ENCODE measurements at regions not wholly inside any gene's neighbourhood (a gene's known extent, or its start where the extent isn't known, plus 50 kb on each side); places are given as distances from the start of the nearest gene placed in this dataset.

DNA sequence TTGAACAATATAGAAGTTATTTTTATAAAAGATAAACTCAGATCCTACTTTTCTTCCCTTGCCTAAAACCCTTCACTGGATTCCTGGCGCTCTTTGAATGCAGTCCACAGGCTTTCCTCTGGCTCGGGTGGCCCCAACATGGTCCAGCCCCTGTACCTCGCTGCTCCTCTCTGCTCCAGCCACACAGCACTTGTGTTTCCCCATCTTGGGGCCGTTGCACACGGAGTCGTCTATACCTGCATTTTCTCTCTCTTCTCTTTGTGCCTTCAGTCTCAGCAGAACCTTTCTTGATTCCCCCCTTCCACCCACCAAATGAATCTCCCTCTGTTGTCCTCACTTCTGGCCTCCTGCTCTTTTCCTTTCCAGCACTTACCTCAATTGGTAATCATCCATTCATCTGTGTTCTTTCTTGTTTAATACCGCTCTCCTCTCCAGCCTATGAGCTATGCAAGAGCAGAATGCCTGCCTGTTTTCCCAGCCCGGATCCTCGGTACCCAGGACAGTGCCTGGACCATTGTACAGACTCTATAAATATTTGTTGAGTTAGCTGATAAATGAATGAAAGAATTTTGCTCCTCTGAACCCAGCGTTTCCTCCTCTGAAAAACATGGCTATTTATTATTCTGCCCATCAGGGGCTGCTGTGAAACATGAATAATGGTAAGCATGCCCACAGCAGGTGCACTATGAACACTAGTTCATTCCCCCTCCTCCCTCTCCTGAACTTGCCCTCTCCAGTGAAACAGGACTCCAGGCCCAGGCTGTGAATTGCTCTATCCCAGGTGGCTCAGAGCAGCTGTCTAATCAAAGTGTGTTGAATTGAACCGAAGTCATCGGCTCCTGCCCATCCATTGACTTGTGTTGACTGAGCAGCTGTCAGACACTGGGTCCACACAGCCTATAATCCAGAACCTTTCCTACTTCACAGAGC, 266.9 kb downstream of the PTPRU start:
- no peak overlapping the region for H3K27ac ChIP-seq (ENCODE audit: low read depth in 1 of 2, low read length in 2 of 2)
- DNase-seq (ENCODE audit: low spot score): peak; percentile 12
- H3K9me3 ChIP-seq (ENCODE audit: control insufficient read depth in 4 of 4, low read length in 3 of 4): no peaks in the 10 kb centered on the region
- H3K4me3 ChIP-seq (ENCODE audit: low read depth in 1 of 3, low read length in 3 of 3): no peak overlapping the region
- no peak overlapping the region for H3K9ac ChIP-seq (ENCODE audit: low read depth in 1 of 2, low read length in 2 of 2)
- TF ChIP-seq, protein P1, sequence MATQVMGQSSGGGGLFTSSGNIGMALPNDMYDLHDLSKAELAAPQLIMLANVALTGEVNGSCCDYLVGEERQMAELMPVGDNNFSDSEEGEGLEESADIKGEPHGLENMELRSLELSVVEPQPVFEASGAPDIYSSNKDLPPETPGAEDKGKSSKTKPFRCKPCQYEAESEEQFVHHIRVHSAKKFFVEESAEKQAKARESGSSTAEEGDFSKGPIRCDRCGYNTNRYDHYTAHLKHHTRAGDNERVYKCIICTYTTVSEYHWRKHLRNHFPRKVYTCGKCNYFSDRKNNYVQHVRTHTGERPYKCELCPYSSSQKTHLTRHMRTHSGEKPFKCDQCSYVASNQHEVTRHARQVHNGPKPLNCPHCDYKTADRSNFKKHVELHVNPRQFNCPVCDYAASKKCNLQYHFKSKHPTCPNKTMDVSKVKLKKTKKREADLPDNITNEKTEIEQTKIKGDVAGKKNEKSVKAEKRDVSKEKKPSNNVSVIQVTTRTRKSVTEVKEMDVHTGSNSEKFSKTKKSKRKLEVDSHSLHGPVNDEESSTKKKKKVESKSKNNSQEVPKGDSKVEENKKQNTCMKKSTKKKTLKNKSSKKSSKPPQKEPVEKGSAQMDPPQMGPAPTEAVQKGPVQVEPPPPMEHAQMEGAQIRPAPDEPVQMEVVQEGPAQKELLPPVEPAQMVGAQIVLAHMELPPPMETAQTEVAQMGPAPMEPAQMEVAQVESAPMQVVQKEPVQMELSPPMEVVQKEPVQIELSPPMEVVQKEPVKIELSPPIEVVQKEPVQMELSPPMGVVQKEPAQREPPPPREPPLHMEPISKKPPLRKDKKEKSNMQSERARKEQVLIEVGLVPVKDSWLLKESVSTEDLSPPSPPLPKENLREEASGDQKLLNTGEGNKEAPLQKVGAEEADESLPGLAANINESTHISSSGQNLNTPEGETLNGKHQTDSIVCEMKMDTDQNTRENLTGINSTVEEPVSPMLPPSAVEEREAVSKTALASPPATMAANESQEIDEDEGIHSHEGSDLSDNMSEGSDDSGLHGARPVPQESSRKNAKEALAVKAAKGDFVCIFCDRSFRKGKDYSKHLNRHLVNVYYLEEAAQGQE (IDR thresholded peaks at IDR 0.05): no peak
- TF ChIP-seq HNF4G (IDR thresholded peaks at IDR 0.05): no peak
- TF ChIP-seq HNF4A (conservative IDR thresholded peaks at IDR 0.05): no peak
- TF ChIP-seq RXRA (IDR thresholded peaks at IDR 0.05): no peak
- no peak for TF ChIP-seq SP1 (IDR thresholded peaks at IDR 0.05)
- no peak for TF ChIP-seq TAF1 (conservative IDR thresholded peaks at IDR 0.05)
- no peak for TF ChIP-seq FOXA1 (IDR thresholded peaks at IDR 0.05)
- no peak for TF ChIP-seq JUND (IDR thresholded peaks at IDR 0.05)
- TF ChIP-seq, protein P2, sequence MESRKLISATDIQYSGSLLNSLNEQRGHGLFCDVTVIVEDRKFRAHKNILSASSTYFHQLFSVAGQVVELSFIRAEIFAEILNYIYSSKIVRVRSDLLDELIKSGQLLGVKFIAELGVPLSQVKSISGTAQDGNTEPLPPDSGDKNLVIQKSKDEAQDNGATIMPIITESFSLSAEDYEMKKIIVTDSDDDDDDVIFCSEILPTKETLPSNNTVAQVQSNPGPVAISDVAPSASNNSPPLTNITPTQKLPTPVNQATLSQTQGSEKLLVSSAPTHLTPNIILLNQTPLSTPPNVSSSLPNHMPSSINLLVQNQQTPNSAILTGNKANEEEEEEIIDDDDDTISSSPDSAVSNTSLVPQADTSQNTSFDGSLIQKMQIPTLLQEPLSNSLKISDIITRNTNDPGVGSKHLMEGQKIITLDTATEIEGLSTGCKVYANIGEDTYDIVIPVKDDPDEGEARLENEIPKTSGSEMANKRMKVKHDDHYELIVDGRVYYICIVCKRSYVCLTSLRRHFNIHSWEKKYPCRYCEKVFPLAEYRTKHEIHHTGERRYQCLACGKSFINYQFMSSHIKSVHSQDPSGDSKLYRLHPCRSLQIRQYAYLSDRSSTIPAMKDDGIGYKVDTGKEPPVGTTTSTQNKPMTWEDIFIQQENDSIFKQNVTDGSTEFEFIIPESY (IDR thresholded peaks at IDR 0.05): no peak
- no peak for TF ChIP-seq GABPA (IDR thresholded peaks at IDR 0.05 in 1 of 2, conservative IDR thresholded peaks at IDR 0.05 in 1 of 2)
- TF ChIP-seq YY1 (IDR thresholded peaks at IDR 0.05): no peak
- TF ChIP-seq, protein P3, sequence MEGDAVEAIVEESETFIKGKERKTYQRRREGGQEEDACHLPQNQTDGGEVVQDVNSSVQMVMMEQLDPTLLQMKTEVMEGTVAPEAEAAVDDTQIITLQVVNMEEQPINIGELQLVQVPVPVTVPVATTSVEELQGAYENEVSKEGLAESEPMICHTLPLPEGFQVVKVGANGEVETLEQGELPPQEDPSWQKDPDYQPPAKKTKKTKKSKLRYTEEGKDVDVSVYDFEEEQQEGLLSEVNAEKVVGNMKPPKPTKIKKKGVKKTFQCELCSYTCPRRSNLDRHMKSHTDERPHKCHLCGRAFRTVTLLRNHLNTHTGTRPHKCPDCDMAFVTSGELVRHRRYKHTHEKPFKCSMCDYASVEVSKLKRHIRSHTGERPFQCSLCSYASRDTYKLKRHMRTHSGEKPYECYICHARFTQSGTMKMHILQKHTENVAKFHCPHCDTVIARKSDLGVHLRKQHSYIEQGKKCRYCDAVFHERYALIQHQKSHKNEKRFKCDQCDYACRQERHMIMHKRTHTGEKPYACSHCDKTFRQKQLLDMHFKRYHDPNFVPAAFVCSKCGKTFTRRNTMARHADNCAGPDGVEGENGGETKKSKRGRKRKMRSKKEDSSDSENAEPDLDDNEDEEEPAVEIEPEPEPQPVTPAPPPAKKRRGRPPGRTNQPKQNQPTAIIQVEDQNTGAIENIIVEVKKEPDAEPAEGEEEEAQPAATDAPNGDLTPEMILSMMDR (IDR thresholded peaks at IDR 0.05; ENCODE audit: low read depth, low read length, missing input control): no peak
- TF ChIP-seq NR2F2 (IDR thresholded peaks at IDR 0.05): no peak
- no peaks in the 10 kb centered on the region for H3K36me3 ChIP-seq (ENCODE audit: control insufficient read depth in 4 of 4, insufficient read depth in 3 of 4, low read depth in 1 of 4, low read length in 3 of 4)
- H3K4me1 ChIP-seq (ENCODE audit: control insufficient read depth in 4 of 4, insufficient read depth in 4 of 4, low read length in 3 of 4): no peaks in the 10 kb centered on the region
- H3K27me3 ChIP-seq (ENCODE audit: control insufficient read depth in 4 of 4, insufficient read depth in 4 of 4, low read length in 3 of 4): no peaks in the 10 kb centered on the region
- WGBS: 68% methylated on average over 12 of the region's 12 CpGs

DNA sequence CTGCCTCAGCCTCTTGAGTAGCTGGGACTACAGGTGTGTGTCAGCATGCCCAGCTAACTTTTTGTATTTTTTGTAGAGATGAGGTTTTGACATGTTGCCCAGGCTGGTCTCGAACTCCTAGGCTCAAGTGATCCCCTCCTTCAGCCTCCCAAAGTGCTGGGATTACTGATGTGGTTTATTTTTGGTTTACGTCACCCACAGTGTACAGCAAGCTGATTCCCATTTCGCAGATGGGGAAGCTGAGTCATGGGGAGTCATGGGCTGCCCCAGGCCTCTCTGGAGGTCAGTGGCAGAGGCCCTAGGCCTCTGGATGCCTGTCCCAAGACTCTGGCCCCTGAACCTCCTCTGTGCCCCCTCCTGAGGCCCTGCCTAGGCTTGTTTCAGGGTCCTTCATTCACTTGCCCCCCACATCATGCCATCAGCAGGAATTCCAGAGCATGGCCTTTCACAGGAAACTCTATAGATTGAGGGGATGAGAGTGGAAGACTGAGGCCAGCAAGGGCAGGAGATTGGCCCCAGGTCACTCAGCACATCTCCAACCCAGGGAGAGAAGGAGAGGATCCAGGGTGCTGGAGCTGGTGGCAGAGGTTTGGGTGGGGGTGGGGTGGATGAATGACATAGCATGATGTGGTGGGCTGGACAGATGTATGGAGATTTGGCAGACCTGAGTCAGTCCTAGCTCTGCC, 266.0 kb downstream of the PTPRU start:
- WGBS: 93% methylated on average over 3 of the region's 3 CpGs
- no peaks in the 10 kb centered on the region for H3K27me3 ChIP-seq (ENCODE audit: control insufficient read depth in 4 of 4, insufficient read depth in 4 of 4, low read length in 3 of 4)

More for the DNA sequence above, 266.0 kb downstream of the PTPRU start:
- DNase-seq (ENCODE audit: low spot score): peak; percentile 3
- Histone ChIP-seq H3K4me1 (ENCODE audit: control insufficient read depth in 4 of 4, insufficient read depth in 4 of 4, low read length in 3 of 4) (no peaks in the 10 kb centered on the region), H3K4me3 (ENCODE audit: low read depth in 1 of 3, low read length in 3 of 3) (no peak overlapping the region), H3K36me3 (ENCODE audit: control insufficient read depth in 4 of 4, insufficient read depth in 3 of 4, low read depth in 1 of 4, low read length in 3 of 4) (no peaks in the 10 kb centered on the region), H3K9ac (ENCODE audit: low read depth in 1 of 2, low read length in 2 of 2) (no peak overlapping the region), H3K9me3 (ENCODE audit: control insufficient read depth in 4 of 4, low read length in 3 of 4) (no peaks in the 10 kb centered on the region), H3K27ac (ENCODE audit: low read depth in 1 of 2, low read length in 2 of 2) (no peak overlapping the region)
- TF ChIP-seq, protein P4, sequence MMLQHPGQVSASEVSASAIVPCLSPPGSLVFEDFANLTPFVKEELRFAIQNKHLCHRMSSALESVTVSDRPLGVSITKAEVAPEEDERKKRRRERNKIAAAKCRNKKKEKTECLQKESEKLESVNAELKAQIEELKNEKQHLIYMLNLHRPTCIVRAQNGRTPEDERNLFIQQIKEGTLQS (IDR thresholded peaks at IDR 0.05): no peak
